ENCODE measurements at regions not wholly inside any gene's neighbourhood (a gene's known extent, or its start where the extent isn't known, plus 50 kb on each side); places are given as distances from the start of the nearest gene placed in this dataset.

GRCh38 chr17:70713694-70714093 is 544.4 kb downstream of the KCNJ2 start:
- no peak for DNase-seq
- H3K27ac ChIP-seq = no peak overlapping the region
- H3K4me1 ChIP-seq = no peaks in the 10 kb centered on the region
- no peaks in the 10 kb centered on the region for H3K9me3 ChIP-seq
- ATAC-seq = no peak
- intact Hi-C loops (cut with DNase I) = loop anchor here in 1 of 10 donors (10.0 kb wide), 1 partner anchor 219 kb away; no protein-coding TSS in a partner anchor
- H3K36me3 ChIP-seq = no peaks in the 10 kb centered on the region
- no peak overlapping the region for H3K4me3 ChIP-seq
- TF ChIP-seq, protein P1, sequence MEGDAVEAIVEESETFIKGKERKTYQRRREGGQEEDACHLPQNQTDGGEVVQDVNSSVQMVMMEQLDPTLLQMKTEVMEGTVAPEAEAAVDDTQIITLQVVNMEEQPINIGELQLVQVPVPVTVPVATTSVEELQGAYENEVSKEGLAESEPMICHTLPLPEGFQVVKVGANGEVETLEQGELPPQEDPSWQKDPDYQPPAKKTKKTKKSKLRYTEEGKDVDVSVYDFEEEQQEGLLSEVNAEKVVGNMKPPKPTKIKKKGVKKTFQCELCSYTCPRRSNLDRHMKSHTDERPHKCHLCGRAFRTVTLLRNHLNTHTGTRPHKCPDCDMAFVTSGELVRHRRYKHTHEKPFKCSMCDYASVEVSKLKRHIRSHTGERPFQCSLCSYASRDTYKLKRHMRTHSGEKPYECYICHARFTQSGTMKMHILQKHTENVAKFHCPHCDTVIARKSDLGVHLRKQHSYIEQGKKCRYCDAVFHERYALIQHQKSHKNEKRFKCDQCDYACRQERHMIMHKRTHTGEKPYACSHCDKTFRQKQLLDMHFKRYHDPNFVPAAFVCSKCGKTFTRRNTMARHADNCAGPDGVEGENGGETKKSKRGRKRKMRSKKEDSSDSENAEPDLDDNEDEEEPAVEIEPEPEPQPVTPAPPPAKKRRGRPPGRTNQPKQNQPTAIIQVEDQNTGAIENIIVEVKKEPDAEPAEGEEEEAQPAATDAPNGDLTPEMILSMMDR (IDR thresholded peaks at IDR 0.05) = no peak
- peaks cover 0 to 3% (median 0%) of the 10 kb centered on the region in 7 donors for H3K27me3 ChIP-seq

- TF ChIP-seq, protein P1 (IDR thresholded peaks at IDR 0.05) = no peak
- Histone ChIP-seq H3K9me3 (no peaks in the 10 kb centered on the region), H3K36me3 (no peaks in the 10 kb centered on the region), H3K27me3 (no peaks in the 10 kb centered on the region), H3K4me1 (no peaks in the 10 kb centered on the region), H3K4me3 (no peak overlapping the region), H3K27ac (no peak overlapping the region)
- DNase-seq = no peak
- intact Hi-C loops (cut with DNase I) = loop anchor here in 1 of 10 donors (10.0 kb wide), 1 partner anchor 222 kb away; no protein-coding TSS in a partner anchor
- ATAC-seq = no peak
- WGBS, 2 donors = 82 to 83% methylated on average over 3 of the region's 3 CpGs
Measured at GRCh38 chr17:70716551-70716950, 547.2 kb downstream of the KCNJ2 start.

- DNase-seq (no peak), ATAC-seq (no peak)
- TF ChIP-seq, protein P1 (IDR thresholded peaks at IDR 0.05) = no peak
- WGBS, 2 donors = 83 to 87% methylated on average over 1 of the region's 1 CpG
- intact Hi-C loops (cut with DNase I) = loop anchor here in 1 of 10 donors (10.0 kb wide), 1 partner anchor 222 kb away; no protein-coding TSS in a partner anchor
- Histone ChIP-seq H3K27me3 (no peaks in the 10 kb centered on the region), H3K9me3 (no peaks in the 10 kb centered on the region), H3K27ac (no peak overlapping the region), H3K4me3 (no peak overlapping the region), H3K36me3 (no peaks in the 10 kb centered on the region), H3K4me1 (no peaks in the 10 kb centered on the region)
Measured at GRCh38 chr17:70717042-70717441, 547.7 kb downstream of the KCNJ2 start.

DNA sequence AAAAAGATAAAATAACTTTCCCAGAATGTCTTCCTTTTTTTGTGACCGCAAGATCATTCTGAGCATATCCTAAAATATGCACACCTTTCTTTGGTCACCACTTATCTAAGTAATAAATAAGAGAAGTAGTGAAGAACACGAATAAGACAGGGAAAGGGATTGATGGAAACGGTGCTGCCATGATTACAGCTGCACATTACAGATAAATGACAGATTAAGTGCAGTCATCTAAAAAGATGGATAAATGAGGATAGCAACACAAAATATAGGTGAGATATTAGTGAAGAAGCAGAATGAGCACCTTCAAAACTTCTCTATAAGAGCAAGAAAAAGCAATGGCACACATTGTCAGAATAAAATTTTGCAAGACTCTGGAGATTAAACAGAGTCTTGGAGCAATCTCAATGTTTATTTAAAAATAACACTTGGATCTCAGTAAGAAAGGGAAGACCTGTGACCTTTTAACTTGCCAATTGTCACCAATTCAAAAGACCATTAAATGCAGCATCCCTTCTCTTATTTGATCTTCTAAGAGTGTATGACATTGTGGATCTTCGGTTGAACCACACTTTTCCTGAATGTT is 567.1 kb downstream of the KCNJ2 start:
- DNase-seq = no peak
- ATAC-seq = no peak
- peaks cover 0 to 4% (median 0%) of the 10 kb centered on the region in 7 donors for H3K27me3 ChIP-seq
- no peak overlapping the region for H3K4me3 ChIP-seq
- H3K4me1 ChIP-seq = no peaks in the 10 kb centered on the region
- no peaks in the 10 kb centered on the region for H3K9me3 ChIP-seq
- intact Hi-C loops (cut with DNase I) = no loop called here
- no peaks in the 10 kb centered on the region for H3K36me3 ChIP-seq
- TF ChIP-seq, protein P1 (IDR thresholded peaks at IDR 0.05) = no peak
- no peak overlapping the region for H3K27ac ChIP-seq
- WGBS, 2 donors = 84 to 88% methylated on average over 4 of the region's 4 CpGs
